AG10803 (cell line): ENCODE measurements at regions not wholly inside any gene's neighbourhood (a gene's known extent, or its start where the extent isn't known, plus 50 kb on each side); places are given as distances from the start of the nearest gene placed in this dataset.
"Not testable (repeated sequence)": the region's sequence is repeated elsewhere in the genome, so short reads cannot be mapped to it uniquely, and the experiment has no call there.

Experiments
- DNase-seq: peaks from one replicate; pipeline ENCODE4 v3.0.0; 2010; ENCODE audit warnings: low read depth
- H3K4me3 ChIP-seq: 2 replicates; pipeline ENCODE4 v1.5.1; 2011; ENCODE audit warnings: mild to moderate bottlenecking, low read length, control low read depth
- TF ChIP-seq, protein P1 (sequence below): conservative IDR thresholded peaks from 2 replicates; pipeline ENCODE4 v1.5.1; 2011; ENCODE audit warnings: mild to moderate bottlenecking, low read length, control low read depth, inconsistent platforms

DNA sequence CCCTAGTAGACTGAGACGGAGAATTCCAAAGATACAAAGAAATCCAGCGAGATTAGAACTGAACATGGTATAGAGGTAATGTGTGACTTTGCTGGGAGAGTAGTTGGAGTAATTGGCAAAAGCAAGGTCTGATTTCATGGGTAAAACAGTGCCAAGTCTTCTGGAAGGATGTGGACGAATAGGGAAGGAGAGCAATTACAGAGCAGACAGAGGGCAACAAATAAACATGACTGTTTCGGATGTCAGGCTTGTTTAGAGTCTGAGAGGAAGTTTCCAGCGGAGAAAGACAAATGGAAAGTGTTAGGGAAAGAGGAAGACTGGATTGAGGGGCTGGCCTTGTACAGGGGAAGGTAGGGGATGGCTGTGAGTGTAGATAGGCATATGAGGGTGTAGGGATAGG lies 190.4 kb upstream of the ADRA1D start:
- peak; percentile 53 for DNase-seq
- no peak overlapping the region for H3K4me3 ChIP-seq
- TF ChIP-seq, protein P1, sequence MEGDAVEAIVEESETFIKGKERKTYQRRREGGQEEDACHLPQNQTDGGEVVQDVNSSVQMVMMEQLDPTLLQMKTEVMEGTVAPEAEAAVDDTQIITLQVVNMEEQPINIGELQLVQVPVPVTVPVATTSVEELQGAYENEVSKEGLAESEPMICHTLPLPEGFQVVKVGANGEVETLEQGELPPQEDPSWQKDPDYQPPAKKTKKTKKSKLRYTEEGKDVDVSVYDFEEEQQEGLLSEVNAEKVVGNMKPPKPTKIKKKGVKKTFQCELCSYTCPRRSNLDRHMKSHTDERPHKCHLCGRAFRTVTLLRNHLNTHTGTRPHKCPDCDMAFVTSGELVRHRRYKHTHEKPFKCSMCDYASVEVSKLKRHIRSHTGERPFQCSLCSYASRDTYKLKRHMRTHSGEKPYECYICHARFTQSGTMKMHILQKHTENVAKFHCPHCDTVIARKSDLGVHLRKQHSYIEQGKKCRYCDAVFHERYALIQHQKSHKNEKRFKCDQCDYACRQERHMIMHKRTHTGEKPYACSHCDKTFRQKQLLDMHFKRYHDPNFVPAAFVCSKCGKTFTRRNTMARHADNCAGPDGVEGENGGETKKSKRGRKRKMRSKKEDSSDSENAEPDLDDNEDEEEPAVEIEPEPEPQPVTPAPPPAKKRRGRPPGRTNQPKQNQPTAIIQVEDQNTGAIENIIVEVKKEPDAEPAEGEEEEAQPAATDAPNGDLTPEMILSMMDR: no peak

DNA sequence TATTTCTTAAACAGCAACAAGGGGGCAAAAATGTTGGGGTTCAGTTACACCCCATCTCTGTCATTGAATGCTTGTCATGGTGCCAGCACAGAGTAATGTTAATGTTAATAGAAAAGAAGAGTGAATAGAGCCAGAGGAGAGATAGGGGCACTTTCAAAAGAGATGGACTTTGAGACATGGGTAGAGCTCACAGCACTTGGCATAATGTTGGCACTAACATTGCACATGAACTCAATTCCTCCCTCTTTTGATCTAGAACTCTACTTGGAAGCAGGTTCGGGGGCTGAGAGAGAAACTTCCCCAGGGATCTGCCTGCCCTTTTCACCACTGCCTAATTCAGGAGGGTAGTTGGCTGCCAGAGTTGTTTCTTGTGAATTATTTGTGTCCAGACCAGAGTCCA lies 188.0 kb upstream of the ADRA1D start:
- TF ChIP-seq, protein P1: no peak
- no peak for DNase-seq

GRCh38 chr20:4435671-4436455 lies 186.8 kb upstream of the ADRA1D start:
- no peak overlapping the region for H3K4me3 ChIP-seq
- TF ChIP-seq, protein P1: no peak
- peak; percentile 16 for DNase-seq

More for the DNA sequence above, 188.0 kb upstream of the ADRA1D start:
- H3K4me3 ChIP-seq: no peak overlapping the region

DNA sequence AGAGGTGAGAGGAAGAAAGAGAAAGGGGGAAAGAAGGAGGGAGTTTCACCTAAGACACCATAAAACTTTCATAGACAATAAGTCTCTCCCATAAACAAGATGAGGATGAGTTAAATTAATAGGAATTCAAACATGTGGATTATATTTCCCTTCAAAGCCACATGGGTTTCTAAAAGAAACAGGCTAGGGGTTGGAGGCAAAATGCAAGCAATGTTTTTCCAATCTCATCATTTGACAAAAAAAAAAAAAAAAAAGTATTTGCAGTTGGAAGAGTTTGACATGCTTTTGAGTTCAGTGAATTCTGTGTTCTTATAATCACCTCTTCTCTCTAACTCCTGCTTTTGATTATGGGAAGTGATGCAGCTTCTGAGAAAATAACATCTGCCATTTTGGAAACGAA lies 186.1 kb upstream of the ADRA1D start:
- DNase-seq: peak; percentile 94
- TF ChIP-seq, protein P1: no peak
- H3K4me3 ChIP-seq: no peak overlapping the region

DNA sequence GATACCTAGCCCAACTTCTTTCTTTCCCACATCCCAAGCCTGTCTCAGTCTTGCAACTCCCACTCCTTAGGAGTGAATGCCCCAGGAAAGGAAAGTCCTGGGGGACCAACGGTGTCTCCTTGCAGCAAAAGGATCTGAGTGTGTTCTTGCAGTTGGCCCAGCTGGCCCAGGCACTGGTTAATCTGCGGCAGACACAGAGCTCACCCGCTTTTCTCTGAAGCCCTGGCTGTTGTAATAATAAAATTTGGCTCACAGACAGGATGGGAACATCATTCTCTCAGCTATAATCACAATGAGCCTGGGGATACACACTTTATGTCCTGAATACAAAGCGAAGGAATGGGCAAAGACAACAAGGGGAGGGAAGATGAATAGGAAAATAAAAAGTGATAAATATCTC lies 185.6 kb upstream of the ADRA1D start:
- no peak overlapping the region for H3K4me3 ChIP-seq
- DNase-seq: peak; percentile 80
- TF ChIP-seq, protein P1: no peak

- TF ChIP-seq, protein P1: no peak
- no peak overlapping the region for H3K4me3 ChIP-seq
- no peak for DNase-seq
Measured at GRCh38 chr20:4431446-4431845, 182.4 kb upstream of the ADRA1D start.

- DNase-seq, H3K4me3 ChIP-seq: not testable (repeated sequence)
Measured at GRCh38 chr20:4430826-4431225, 181.7 kb upstream of the ADRA1D start.
